BJ (cell line): ENCODE measurements at regions not wholly inside any gene's neighbourhood (a gene's known extent, or its start where the extent isn't known, plus 50 kb on each side); places are given as distances from the start of the nearest gene placed in this dataset.

Source experiments
- CTCF ChIA-PET: fragments of 350-600 bp; formaldehyde crosslinking; extraction: SDS; loops from one replicate; lab custom pipeline; 2021; ENCODE audit warnings: antibody characterized with exemption, inconsistent platforms; lab: Yijun Ruan, JAX
- POLR2A ChIA-PET: fragments of 300-600 bp; sonication (Branson Sonifier 250); formaldehyde crosslinking; extraction: SDS; loops from one replicate; lab custom pipeline; 2021; ENCODE audit warnings: antibody characterized with exemption; lab: Charles Lee
- DNase-seq: peaks from one replicate; pipeline ENCODE4 v3.0.0-alpha.2; 2011; ENCODE audit warnings: low read depth
- H3K27me3 ChIP-seq: 2 replicates; pipeline ENCODE4 v1.6.0; 2011; ENCODE audit warnings: low read length; ENCODE audit not compliant: control insufficient read depth, insufficient read depth
- H3K36me3 ChIP-seq: 2 replicates; pipeline ENCODE4 v1.5.1; 2011; ENCODE audit warnings: low read length; ENCODE audit not compliant: control insufficient read depth, insufficient read depth
- H3K4me3 ChIP-seq: 2 replicates; pipeline ENCODE4 v1.5.1; 2011; ENCODE audit warnings: low read depth, mild to moderate bottlenecking, control low read depth, low read length
- CTCF ChIP-seq: IDR thresholded peaks from 2 replicates; pipeline ENCODE4 v1.5.1; 2011; ENCODE audit warnings: low read depth, mild to moderate bottlenecking, control low read depth, inconsistent platforms, low read length, moderate library complexity; ENCODE audit not compliant: insufficient read depth

GRCh38 chr3:76726034-76726433, 313.9 kb upstream of the ROBO2 start:
- no peaks in the 10 kb centered on the region for H3K27me3 ChIP-seq
- no peak for DNase-seq
- H3K4me3 ChIP-seq = no peak overlapping the region
- H3K36me3 ChIP-seq = no peaks in the 10 kb centered on the region
- TF ChIP-seq CTCF = no peak
- CTCF ChIA-PET = no interaction called here
- POLR2A ChIA-PET = no interaction called here

- no peak for TF ChIP-seq CTCF
- DNase-seq = no peak
- H3K4me3 ChIP-seq = no peak overlapping the region
- H3K27me3 ChIP-seq = no peaks in the 10 kb centered on the region
- H3K36me3 ChIP-seq = no peaks in the 10 kb centered on the region
- ChIA-PET POLR2A (no interaction called here), CTCF (no interaction called here)
These were observed 311.5 kb upstream of the ROBO2 start for GRCh38 chr3:76728426-76728825.

- POLR2A ChIA-PET = no interaction called here
- no peak for DNase-seq
- no peak for TF ChIP-seq CTCF
- Histone ChIP-seq H3K4me3 (no peak overlapping the region), H3K36me3 (no peaks in the 10 kb centered on the region), H3K27me3 (no peaks in the 10 kb centered on the region)
- CTCF ChIA-PET = no interaction called here
These were observed 308.4 kb upstream of the ROBO2 start for GRCh38 chr3:76731471-76731870.

GRCh38 chr3:76733073-76733759, 306.7 kb upstream of the ROBO2 start:
- CTCF ChIA-PET = no interaction called here
- no peak for TF ChIP-seq CTCF
- no peaks in the 10 kb centered on the region for H3K36me3 ChIP-seq
- no peak for DNase-seq
- H3K27me3 ChIP-seq = no peaks in the 10 kb centered on the region
- H3K4me3 ChIP-seq = no peak overlapping the region
- POLR2A ChIA-PET = no interaction called here

- Histone ChIP-seq H3K36me3 (no peaks in the 10 kb centered on the region), H3K4me3 (no peak overlapping the region), H3K27me3 (no peaks in the 10 kb centered on the region)
- TF ChIP-seq CTCF = no peak
- ChIA-PET POLR2A (no interaction called here), CTCF (no interaction called here)
- no peak for DNase-seq
These were observed 304.7 kb upstream of the ROBO2 start for GRCh38 chr3:76735152-76735551.
